Stimulated activated CD8-positive, alpha-beta memory T cell treated with anti-CD3 and anti-CD28 coated beads, Interleukin-7, amount 100 ng/mL, for 48 hours (primary cell): ENCODE measurements at regions not wholly inside any gene's neighbourhood (a gene's known extent, or its start where the extent isn't known, plus 50 kb on each side); places are given as distances from the start of the nearest gene placed in this dataset.
"Not testable (repeated sequence)": the region's sequence is repeated elsewhere in the genome, so short reads cannot be mapped to it uniquely, and the experiment has no call there.

ENCODE experiments used
- DNase-seq, 2 donors: peaks; one replicate each; pipeline ENCODE4 v3.0.0-alpha.2; 2020; ENCODE audit warnings: low read depth in 1 of 2; ENCODE audit errors: extremely low read depth in 1 of 2

DNA sequence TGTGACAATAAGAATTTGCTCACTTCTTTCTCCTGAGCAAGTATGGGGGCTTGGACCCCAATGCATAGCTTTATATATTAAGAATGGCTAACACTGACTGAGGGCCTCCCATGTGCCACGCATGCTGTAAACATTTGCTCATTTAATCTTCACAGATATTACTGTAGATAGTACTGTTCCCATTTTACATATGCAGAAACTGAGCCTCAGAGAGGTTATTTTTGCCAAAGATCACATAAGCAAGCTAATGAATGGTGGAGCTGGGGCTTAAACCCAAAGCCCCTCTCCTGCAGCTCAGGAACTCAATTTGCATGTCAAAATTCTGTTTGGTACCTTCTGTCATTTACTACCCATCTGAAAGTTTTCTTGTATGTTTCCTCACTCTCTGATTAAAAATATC lies 163.5 kb upstream of the NFIA start:
- no peak for DNase-seq

DNA sequence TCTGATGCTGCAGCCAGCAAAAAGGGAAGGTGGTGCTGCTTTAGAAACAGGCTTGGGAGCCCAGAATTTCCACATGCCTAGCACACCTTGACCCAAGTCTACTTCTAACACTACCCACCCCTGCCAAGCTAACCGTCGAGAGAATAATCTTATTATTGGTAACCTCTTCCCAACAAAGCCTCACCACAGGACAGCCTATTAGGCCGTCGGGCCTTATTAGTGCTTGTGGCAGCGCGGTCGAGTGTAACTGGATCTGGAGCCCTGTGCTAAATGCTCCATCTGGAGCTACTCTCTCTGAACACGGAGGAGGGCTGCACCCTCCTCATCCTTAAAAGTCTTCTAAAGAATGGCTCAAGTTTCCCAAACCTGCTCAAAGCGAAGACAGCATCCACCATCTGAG lies 165.5 kb upstream of the NFIA start:
- no peak for DNase-seq

DNA sequence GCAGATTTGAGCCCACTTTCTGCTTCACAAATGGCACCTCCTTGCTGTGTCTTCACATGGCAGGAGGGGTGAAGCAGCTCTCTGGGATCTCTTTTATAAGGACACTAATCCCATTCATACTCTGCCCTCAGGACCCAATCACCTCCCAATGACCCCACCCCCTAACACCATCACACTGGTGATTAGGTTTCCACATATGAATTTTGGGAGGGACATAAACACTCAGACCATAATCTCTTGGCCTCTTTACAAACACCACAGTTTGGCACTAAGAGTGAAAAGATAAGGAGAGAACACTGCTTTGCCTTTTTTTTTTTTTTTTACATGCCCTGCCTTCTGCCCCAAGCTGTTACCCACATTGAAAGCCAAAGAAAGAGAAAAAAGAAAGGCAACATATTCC lies 166.2 kb upstream of the NFIA start:
- DNase-seq: no peak

DNA sequence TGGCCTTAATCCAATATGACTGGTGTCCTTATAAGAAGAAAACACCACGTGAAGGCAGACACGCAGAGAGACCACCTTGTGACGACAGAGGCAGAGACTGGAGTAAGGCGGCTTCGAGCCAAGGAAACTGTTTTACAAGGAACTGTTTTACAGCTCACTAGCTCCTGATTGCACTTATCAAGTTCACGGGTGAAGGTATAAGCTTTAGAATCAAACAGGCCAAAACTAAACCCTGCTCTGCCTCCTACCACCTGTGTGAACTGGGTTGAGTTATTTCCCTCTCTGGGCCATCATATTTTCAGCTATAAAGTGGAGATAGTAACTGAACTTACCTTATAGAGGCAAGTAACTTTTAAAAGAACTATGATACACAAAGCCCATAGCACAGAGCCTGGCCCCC lies 166.9 kb upstream of the NFIA start:
- no peak for DNase-seq

DNA sequence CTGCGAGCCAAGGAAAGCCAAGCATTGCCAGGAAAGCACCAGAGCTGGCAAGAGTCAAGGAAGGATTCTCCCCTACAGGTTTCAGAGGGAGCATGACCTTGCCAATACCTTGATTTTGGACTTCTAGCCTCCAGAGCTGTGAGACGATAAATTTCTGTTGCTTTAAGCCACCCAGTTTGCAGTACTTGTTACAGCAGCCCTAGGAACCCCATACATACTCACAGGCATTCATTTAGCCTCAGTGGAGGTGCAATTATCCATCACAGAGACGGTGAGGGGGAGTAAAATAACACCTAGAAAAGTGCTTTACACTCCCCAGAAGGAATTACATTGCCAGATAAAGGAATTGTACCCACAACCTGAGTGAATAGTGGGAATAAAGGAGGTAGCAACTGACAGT lies 167.4 kb upstream of the NFIA start:
- no peak for DNase-seq

DNA sequence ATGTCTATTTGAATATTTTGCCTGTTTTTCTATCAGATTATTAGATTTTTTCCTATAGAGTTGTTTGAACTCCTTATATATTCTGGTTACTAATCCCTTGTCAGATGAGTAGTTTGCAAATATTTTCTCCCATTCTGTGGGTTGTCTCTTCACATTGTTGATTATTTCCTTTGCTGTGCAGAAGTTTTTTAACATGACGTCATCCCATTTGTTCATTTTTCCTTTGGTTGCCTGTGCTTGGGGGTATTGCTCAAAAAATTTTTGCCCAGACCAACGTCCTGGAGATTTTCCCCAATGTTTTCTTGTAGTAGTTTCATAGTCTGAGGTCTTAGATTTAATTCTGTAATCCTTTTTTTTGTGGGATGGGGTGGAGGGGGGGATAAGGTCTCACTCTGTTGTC lies 168.7 kb upstream of the NFIA start:
- not testable (repeated sequence) for DNase-seq

DNA sequence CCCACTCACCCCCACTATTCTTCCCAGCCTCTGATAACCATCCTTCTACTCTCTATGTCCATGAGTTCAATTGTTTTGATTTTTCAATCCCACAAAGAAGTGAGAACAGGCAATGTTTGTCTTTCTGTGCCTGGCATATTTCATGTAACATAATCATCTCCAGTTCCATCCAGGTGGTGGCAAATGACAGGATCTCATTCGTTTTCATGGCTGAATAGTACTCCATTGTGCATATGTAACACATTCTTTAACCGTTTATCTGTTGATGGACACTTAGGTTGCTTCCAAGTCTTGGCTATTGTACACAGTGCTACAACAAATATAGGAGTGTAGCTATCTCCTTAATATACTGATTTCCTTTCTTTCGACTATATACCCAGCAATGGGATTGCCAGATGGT lies 169.3 kb upstream of the NFIA start:
- DNase-seq: no peak

DNA sequence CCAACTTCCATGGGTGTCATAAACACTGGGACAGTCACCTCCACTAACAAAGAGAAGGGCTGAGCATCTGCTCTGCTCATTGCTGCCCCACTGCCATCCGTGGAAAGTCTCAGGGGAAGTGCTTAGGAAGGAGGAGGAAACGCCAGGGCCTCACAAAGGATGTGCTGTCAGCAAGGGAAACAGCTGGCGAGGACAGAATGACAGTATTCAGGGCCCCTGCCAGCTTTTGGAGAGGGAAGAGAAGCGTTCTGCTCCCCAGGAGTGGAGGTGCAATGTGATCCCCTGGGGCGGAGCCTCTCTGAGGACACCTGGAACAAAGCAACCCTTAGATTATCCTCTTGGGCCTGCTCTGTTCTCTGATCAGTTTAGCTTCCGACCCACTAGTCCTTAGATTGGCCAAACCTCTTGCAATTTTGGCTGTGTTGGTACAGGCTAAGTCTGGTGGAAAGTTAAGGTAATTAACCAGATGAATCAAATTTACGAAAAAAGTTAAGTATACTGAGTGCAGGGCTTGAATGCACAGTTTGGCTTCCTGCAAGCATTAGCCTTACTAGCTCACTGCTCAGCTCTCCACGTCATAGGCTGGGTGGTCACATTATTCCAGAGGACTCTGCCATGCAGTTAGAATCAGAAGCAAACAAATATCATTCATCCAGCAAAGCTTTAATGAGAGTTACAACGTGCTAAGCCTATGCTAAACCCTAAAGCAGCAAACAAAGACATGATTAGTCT lies 170.2 kb upstream of the NFIA start:
- DNase-seq: no peak

DNA sequence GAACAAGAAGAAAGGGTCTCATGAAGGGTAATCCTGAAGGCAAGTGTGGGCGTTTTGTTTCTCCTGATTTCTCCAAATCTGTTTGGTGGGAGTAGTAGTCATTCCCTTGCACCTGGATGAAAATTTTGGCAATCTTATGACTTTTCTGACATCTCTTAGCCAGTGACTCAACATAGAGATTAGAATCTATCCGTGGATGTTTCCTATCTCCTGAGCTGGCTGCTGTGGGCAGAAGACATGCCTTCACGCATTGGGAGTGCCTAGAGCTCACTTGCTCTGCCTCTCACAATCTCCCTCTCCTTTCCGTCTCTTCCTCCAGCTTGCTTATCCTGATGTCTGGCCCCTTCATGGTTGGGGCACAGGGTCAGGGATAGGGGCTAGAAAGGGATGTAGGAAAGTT lies 174.2 kb upstream of the NFIA start:
- no peak for DNase-seq

DNA sequence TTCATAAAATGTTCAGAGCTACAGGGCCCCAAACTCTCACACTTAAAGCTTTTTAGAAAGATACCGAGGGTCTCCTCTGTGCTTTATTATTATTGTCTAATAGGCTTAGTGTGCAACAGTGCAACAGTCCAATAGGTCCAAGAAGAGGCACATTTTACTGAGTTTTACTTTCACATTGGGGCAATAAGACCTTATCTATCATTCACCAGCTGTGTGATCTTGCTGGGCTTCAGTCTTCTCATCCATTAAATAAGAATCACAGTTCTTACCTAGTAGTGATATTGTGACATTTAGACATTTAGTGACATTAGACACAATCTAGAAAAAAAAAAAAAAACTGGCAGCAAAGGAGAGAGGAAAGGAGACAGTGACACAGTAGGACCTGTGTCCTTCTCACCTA lies 175.8 kb upstream of the NFIA start:
- no peak for DNase-seq

DNA sequence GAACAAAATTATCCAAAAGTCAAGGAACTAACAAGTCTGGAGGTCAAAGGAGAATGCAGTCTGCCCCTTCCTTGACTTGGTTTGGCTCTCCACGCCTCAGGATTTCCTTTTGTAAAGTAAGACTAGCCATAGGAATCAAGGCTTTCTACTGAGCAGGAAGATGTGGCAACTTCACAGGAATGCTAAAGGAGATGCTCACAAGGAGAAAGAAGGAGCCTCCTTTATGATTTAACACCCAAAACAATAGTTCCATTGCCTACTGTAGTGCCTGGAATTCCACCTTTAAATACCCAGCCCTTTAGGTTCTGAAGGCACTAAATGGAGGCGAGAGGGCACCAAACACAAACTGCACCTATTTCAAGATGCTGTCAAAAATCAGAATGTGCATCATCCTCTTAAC lies 176.3 kb upstream of the NFIA start:
- DNase-seq: no peak

DNA sequence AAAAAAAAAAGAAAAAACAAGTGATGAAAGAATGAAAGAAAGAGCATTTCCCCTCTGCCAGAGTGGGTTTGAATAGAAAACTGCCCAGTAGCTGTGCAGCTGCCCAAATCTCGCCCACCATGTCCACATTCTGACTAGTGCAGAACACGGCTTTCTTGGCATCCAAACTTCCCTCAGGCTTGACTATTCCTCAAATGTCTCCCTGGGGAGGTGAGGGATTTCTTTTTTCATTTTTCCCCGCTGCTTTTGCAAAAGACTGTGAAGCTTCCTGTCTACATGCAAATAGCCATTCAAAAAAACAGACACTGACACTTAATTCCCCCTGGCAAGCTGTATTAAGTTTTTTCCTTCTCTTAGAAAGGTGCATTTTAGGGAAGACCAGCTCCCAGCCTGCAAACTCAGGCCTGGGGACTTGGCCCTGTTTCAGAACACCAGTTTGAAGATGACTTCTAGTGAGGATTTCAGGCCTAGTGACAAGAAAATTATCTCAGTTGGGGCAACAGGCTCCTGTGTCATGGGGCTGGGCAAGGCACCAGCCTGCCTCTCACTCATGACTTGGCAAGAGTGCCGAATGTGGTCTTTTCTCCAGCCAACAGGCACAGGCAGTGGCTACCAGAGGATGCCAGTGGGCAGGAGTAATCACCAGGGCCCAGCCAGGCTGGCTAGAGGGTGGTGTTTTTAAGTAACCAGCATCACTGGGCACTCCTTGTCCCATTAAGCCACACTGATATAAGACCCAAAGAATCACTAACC lies 178.1 kb upstream of the NFIA start:
- DNase-seq: no peak

DNA sequence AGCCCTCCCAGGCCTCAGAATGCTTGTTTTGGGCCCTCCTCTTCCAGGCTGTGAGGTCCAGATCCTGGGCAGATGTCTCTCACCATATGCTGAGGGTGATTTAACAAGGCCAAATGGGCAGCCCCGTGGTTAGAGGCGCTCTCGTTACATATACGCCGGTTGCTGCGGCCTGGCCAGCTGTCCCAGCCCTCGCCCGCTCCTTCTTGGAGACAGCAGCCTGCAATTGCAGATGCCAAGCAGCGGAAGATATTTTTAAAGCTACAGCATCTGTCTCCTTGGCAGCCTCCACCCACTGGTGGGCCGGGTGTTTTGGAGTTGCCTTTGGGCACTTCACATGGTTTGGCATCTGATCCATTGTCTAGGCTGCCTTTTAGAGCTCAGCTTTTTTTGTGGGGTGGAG lies 178.8 kb upstream of the NFIA start:
- DNase-seq: no peak

DNA sequence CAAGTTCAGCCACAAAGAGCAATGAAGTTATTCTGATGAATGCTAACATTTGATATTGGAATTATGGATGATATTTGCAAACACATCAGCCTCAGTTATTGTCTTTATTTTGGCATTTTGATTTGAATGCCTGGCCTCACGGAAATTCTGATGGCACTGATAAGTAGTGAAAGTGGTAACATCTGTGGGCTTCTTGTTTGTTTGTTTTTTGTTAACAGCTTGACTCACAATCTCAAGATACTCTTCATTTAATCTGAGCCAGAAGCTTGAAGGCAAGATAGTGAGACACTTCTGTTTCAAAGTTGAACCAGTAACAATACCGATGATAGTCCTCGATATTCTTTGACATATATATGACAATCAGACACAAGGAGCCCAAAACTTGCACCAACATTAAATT lies 182.9 kb upstream of the NFIA start:
- no peak for DNase-seq

DNA sequence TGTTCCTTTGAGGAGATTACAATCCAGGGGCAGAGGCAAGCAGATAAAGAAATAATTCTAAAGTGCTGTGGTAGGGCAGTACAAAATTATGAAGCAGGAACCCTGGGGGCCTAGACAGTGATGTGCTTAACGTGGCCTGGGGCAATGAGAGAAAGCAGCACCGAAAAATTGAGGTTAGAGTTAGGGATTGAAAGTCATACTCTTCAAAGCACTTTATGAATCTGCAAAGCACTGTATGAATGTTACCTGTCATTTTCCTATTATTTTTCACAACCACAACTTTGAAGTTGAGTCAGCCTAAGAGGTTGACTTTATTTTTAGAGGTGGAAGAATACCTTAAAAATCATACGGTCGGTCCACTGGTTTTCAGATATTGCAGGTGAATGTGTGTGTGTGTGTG lies 183.4 kb upstream of the NFIA start:
- peak in 1 of 2 donors; percentile 3 for DNase-seq

DNA sequence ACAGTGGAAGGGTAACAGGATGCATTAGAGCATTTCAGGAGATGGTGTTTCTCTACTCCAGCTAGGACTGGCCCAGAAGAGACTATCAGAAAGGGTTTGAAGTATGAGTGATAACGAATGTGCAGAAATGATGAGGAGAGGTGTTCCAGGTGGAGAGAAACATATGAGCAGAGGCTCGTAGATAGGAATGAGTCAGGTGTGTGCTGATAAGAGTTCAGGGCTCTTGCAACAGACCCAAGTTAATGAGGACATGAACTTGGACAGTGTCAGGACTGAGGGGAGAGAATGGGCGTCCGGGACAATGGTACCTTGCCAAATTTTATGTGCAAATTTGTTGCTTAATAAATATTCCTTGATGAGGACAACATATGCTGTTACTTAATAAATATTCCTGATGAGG lies 183.9 kb upstream of the NFIA start:
- no peak for DNase-seq

DNA sequence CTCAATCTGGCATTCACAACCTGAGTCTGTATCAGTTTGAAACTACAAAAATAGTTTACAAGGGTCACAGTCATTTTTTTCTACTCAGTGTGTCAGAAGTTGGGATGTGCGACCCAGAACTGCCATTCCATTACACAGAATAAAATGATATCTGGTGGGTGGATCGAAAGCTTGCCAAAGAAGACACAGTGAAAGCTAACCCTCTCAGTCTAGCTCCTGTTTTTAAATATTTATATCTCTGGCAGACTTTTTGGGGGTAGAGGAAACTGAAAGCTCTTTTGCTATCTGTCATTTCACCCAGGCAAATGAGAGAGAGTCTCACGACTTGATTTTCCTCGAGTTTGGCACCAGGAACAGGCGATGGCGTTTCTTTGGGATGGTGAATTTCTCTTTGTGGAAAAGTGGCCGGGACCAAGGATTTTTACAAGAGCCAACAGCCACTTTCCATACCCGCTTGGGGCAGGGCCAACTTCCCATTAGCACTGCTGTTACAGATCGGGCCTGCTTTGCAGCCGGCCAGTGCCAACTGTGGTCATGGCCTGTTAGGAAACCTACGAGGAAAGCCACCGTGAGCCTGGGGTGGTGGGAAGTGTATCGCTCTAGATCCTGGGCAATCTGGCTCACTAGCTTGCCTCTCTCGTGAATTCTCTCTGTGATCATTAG lies 185.5 kb upstream of the NFIA start:
- DNase-seq: no peak

DNA sequence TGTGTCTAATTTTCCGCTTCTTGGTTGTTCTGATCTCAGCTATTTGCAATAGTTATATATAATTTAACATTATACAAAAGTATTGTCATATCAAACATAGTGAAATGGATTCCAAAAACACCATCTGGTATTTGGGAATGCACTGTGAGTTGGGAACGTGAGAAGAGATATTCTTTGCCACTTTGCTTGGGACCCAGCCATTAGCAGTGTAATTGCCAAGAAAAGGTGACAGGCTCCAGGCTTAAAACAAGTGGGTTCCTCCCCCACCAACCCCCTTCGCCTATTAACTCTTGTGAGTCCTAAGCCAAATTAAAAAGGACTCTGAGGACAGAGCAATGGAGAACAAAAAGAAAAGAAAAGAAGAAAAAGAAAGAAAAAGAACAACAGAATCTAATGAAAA lies 186.7 kb upstream of the NFIA start:
- DNase-seq: no peak

DNA sequence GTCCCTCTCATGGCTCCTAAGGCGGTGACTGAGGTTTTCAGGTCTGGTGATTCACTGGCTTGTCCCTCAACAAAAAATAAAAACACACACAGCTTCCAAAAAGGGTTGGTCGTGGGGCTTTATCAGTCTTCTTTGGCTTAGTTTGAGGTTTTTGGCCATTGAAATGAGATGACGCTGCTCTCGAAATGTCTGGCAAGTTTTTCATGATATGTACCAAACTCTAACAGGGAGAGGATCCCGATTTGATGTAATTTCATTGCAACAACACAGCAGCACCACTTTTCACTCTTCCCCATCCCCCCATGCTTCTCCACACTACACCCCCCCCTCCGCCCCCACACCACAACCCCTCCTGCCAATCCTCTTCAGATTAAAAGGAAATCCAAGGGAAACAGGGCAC lies 187.1 kb upstream of the NFIA start:
- no peak for DNase-seq

DNA sequence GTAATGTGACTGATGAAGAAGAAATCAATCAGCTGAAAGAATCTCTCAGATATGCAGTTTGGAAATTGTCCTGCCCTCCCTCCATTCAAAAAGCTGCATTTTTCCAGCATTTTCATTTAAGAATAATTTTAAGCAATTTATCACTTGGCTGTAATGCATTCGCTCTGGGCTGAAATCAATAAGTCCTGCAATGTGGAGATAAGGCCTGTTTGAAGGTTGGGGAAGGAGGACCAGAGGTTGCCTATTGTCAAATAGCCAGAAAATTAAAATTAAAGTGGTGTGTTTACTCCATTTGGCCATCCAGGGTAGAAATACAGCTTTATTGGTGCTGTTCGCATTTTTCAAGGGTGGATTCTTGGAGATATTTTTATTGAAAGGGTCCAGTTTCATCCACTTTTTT lies 187.6 kb upstream of the NFIA start:
- DNase-seq: no peak

DNA sequence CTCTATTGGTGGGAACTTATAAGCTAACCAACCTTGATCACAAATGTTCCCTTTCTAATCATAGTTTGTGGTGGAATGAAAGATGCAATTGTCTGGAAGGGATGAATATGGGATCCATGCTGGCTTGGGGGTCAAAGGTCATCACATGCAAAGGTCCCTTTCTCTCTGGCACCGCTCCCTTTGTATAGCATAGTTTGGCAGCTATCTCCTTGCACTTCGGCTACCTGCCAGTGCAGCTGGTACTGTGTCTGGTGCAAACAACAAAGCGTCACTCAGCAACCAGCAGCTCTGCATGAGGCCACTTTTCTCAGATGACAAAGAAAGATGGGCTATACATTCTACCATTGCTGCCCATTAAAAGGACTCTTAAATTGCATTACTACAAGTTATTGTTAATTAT lies 188.2 kb upstream of the NFIA start:
- no peak for DNase-seq
